ENCODE measurements at regions not wholly inside any gene's neighbourhood (a gene's known extent, or its start where the extent isn't known, plus 50 kb on each side); places are given as distances from the start of the nearest gene placed in this dataset.

DNA sequence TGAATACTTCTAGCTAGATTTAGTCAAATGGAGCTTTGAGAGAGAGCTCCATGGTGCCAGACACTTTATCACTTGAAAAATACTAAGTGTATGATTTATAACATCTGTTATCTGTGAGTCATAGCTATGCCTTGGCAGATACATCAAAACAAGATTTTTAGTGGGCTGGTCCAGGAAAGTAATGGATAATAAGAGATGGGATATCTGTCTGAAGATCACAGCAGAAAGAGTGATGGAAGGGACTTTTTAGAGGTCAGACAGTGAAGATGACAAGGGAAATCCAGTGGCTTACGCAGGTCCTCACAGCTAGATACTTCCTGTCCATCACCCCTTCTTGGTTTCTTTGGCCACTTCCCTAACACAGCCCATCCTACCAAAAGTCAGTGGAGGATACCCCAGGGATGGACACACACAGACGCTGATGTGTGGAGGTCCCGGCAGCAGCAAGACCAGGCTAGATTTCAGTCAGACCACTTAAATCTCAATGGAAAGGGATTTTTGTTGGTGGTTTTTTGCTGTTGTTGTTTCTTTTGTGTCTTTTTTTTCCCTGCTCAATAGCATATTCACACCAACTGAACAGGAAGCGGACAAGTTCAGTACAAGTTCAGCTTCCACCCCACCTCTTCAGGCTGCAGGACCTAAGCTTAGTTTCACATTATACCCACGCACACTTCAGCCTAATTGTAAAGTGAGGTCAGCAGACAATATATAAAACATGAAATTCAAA lies 209.3 kb downstream of the ALDH8A1 start:
- TF ChIP-seq, protein P1, sequence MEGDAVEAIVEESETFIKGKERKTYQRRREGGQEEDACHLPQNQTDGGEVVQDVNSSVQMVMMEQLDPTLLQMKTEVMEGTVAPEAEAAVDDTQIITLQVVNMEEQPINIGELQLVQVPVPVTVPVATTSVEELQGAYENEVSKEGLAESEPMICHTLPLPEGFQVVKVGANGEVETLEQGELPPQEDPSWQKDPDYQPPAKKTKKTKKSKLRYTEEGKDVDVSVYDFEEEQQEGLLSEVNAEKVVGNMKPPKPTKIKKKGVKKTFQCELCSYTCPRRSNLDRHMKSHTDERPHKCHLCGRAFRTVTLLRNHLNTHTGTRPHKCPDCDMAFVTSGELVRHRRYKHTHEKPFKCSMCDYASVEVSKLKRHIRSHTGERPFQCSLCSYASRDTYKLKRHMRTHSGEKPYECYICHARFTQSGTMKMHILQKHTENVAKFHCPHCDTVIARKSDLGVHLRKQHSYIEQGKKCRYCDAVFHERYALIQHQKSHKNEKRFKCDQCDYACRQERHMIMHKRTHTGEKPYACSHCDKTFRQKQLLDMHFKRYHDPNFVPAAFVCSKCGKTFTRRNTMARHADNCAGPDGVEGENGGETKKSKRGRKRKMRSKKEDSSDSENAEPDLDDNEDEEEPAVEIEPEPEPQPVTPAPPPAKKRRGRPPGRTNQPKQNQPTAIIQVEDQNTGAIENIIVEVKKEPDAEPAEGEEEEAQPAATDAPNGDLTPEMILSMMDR (IDR thresholded peaks at IDR 0.05), result no peak
- intact Hi-C loops (cut with DNase I), result no loop called here
- H3K9me3 ChIP-seq, result no peaks in the 10 kb centered on the region
- H3K27ac ChIP-seq, result no peak overlapping the region
- no peaks in the 10 kb centered on the region for H3K27me3 ChIP-seq
- DNase-seq (ENCODE audit: low spot score in 2 of 2), result no peak
- no peak overlapping the region for H3K4me3 ChIP-seq
- no peaks in the 10 kb centered on the region for H3K36me3 ChIP-seq
- H3K4me1 ChIP-seq, result no peaks in the 10 kb centered on the region

DNA sequence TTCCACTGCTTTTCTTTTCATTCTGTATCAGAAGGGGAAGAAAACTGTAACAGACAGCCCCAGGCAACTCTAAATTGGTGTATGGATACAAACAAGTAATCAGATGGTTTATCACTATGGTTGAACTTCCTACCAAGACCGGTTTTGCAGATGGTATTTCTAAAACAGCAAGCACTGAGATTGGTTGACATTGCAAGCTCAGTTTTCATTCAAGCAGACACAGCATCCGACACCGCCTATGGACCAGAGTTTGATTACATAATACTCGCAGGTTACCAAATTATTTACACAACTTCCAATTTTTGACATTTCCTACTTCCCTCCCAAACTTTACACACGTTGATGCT lies 209.9 kb downstream of the ALDH8A1 start:
- TF ChIP-seq, protein P1 (IDR thresholded peaks at IDR 0.05), result no peak
- Histone ChIP-seq H3K36me3 (no peaks in the 10 kb centered on the region), H3K4me3 (no peak overlapping the region), H3K27ac (no peak overlapping the region), H3K4me1 (no peaks in the 10 kb centered on the region), H3K9me3 (no peaks in the 10 kb centered on the region), H3K27me3 (no peaks in the 10 kb centered on the region)
- intact Hi-C loops (cut with DNase I), result no loop called here
- DNase-seq (ENCODE audit: low spot score in 2 of 2), result no peak

DNA sequence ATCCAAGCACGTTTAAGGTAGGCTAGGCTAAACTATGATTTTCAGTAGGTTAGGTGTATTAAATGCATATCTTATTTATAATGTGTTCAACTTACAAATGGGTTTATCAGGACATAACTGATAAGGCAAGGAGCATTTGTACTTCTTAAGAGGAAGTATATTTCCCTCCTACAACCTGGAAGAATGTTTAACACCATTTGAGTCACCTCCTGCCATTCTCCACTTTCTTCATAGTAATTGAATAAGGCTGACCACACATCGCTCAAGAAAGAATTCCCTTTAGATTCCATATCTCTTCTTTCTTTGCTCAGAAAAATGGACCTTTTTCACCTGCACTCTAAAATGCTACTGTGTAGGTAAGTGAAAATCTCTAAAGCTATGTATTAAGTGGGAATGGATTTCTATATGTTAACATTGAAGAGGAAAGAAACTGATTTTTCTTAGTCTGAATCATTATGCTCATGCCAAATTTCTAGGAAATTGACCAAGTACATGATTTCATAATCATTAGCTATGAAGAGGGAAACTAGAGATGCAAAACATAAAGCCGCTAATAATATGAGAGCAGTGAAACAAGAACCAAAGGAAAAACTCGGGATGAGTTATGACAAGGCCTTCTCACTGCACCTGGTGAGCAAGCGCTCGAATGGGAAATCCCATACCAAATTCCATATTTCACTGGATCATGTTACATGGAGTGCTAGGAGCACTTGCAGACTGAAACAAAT lies 210.4 kb downstream of the ALDH8A1 start:
- Histone ChIP-seq H3K27ac (no peak overlapping the region), H3K4me1 (no peaks in the 10 kb centered on the region), H3K36me3 (no peaks in the 10 kb centered on the region), H3K9me3 (no peaks in the 10 kb centered on the region), H3K27me3 (no peaks in the 10 kb centered on the region), H3K4me3 (no peak overlapping the region)
- intact Hi-C loops (cut with DNase I), result no loop called here
- no peak for DNase-seq (ENCODE audit: low spot score in 2 of 2)
- TF ChIP-seq, protein P1 (IDR thresholded peaks at IDR 0.05), result no peak

DNA sequence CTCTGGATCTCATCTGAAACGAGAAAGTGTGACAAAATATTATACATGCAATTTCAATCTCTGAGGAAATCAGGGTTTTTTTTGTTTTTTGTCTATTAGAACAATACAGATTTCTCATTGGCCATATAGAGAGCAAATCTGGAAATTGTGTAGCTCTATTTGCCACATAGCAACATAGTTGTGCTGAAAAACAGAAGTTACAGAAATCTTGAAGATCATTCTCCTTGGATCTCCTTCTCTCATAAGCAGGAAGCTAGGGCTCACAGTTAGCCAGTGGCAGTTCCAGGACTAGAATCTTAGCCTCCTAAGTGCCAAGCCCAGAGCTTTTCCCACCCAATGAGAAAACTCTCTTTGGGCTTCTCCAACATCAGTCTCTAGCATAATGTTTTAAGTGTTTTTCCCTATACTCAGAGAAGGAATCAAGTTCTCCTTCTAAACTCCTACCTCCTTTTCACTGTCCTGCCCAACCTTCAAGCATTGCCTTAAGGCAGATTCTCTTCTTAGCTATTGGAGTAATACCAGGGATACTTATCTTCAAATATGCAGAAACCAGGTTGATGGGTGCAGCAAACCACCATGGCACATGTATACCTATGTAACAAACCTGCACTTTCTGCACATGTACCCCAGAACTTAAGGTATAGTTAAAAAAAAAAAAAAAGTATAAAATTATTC lies 211.6 kb downstream of the ALDH8A1 start:
- H3K4me3 ChIP-seq, result no peak overlapping the region
- H3K9me3 ChIP-seq, result no peaks in the 10 kb centered on the region
- TF ChIP-seq, protein P1 (IDR thresholded peaks at IDR 0.05), result no peak
- intact Hi-C loops (cut with DNase I), result no loop called here
- no peaks in the 10 kb centered on the region for H3K27me3 ChIP-seq
- no peaks in the 10 kb centered on the region for H3K36me3 ChIP-seq
- no peak overlapping the region for H3K27ac ChIP-seq
- H3K4me1 ChIP-seq, result no peaks in the 10 kb centered on the region
- DNase-seq (ENCODE audit: low spot score in 2 of 2), result no peak

DNA sequence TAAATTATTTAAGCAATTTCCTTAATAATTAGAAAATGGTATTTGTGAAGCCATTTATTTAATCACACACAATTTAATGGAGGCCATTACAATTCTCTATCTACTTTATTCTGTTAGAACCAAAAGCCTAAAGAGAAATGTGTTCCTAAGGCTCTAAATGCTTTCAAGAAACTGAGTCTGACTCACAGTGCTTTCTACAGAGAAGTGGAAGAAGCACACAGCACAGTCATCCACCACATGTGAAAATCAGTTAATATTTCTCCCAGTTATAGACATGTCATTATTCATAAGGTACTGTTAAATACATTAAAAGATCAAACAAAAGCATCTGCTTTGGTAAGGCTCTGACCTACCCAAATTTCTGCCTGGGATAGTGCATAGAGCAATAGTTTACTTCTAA lies 214.4 kb downstream of the ALDH8A1 start:
- no peaks in the 10 kb centered on the region for H3K4me1 ChIP-seq
- TF ChIP-seq, protein P1 (IDR thresholded peaks at IDR 0.05), result no peak
- H3K27me3 ChIP-seq, result no peaks in the 10 kb centered on the region
- no peak overlapping the region for H3K4me3 ChIP-seq
- H3K27ac ChIP-seq, result no peak overlapping the region
- no peak for DNase-seq (ENCODE audit: low spot score in 2 of 2)
- H3K9me3 ChIP-seq, result no peaks in the 10 kb centered on the region
- no peaks in the 10 kb centered on the region for H3K36me3 ChIP-seq
- intact Hi-C loops (cut with DNase I), result no loop called here

Measured in ascending aorta (tissue), 2 donors.